Astrocyte of the cerebellum (primary cell): ENCODE measurements at regions not wholly inside any gene's neighbourhood (a gene's known extent, or its start where the extent isn't known, plus 50 kb on each side); places are given as distances from the start of the nearest gene placed in this dataset.
"Not testable (repeated sequence)": the region's sequence is repeated elsewhere in the genome, so short reads cannot be mapped to it uniquely, and the experiment has no call there.

ENCODE experiments used
- DNase-seq: peaks from one replicate; pipeline ENCODE4 v3.0.0-alpha.2; 2011; ENCODE audit warnings: low read depth
- H3K4me3 ChIP-seq: 2 replicates; pipeline ENCODE4 v1.5.1; 2011; ENCODE audit warnings: mild to moderate bottlenecking, low read depth, low read length, moderate library complexity
- in situ Hi-C: cut with HindIII; loops from 2 replicates; pipeline ENCODE4 v1.10.0; 2017; ENCODE audit warnings: low sequenced_read_pairs
- TF ChIP-seq, protein P1 (sequence below): IDR thresholded peaks from 2 replicates; pipeline ENCODE4 v1.5.1; 2012; ENCODE audit warnings: low read length, low read depth, moderate library complexity, mild to moderate bottlenecking; ENCODE audit errors: missing control alignments

DNA sequence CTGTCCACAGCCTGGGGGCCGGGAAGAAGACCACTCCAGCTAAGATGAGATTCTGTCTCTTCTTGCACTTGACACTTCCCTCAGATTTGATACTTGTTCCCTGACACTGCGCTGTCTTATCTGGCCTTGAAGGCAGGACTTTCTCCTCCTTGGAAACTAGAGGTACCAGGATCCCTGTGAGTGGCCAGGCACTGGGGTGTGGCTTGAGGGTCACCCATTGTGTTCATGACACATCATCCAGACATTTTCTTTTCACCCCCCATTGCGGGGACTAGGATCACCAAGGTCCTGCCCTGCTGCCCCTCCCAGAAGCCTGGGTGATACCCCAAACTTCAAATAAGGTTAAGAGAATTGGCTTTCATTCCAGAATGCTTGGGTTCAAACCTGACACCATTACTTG lies 103.3 kb downstream of the NDFIP1 start:
- H3K4me3 ChIP-seq, result no peak overlapping the region
- in situ Hi-C loops, result no loop called here
- DNase-seq, result no peak
- TF ChIP-seq, protein P1, sequence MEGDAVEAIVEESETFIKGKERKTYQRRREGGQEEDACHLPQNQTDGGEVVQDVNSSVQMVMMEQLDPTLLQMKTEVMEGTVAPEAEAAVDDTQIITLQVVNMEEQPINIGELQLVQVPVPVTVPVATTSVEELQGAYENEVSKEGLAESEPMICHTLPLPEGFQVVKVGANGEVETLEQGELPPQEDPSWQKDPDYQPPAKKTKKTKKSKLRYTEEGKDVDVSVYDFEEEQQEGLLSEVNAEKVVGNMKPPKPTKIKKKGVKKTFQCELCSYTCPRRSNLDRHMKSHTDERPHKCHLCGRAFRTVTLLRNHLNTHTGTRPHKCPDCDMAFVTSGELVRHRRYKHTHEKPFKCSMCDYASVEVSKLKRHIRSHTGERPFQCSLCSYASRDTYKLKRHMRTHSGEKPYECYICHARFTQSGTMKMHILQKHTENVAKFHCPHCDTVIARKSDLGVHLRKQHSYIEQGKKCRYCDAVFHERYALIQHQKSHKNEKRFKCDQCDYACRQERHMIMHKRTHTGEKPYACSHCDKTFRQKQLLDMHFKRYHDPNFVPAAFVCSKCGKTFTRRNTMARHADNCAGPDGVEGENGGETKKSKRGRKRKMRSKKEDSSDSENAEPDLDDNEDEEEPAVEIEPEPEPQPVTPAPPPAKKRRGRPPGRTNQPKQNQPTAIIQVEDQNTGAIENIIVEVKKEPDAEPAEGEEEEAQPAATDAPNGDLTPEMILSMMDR, result no peak

DNA sequence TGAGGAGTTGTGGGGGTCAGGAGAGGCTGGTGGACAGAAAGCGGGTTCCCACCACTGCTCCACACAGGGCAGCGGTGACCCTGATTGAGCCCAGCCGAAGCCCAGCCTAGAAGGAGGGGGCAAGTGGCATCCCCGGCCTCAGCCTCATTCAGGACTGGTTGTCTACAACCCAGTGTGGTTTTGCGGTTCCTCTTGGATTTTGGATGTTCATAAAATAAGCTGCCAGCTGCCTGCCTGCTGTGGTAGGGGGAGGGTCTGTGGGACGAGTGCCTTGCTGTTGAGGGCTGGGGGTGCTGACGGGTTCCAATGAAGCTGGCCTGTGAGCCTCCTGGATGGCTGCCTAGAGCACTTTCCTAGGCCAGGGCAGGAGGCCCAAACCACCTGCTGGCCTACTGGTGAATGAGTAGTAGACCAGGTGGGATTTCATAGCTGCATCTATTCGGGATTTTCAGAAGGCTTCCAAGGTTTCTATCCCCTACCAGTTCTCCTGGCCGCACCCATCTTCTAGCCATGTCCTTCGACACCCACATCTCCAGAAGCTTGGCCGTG lies 102.4 kb downstream of the NDFIP1 start:
- in situ Hi-C loops, result no loop called here
- no peak overlapping the region for H3K4me3 ChIP-seq
- DNase-seq, result no peak
- TF ChIP-seq, protein P1, result no peak

DNA sequence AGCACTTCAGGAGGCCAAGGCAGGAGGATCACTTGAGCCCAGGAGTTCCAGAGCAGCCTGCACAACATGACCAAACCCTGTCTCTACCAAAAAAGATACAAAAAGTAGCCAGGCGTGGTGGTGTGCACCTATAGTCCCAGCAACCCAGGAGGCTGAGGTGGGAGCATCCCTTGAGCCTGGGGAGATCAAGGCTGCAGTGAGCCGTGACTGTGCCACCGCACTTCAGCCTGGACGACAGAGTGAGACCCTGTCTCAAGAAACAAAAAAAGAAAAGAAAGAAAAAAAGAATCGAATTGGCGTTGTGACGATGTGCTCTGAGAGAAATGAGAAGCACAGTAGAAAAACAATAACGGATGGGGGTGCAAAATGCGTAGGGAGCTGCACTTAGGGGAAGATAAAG lies 101.4 kb downstream of the NDFIP1 start:
- DNase-seq, result no peak
- TF ChIP-seq, protein P1, result no peak
- in situ Hi-C loops, result no loop called here

DNA sequence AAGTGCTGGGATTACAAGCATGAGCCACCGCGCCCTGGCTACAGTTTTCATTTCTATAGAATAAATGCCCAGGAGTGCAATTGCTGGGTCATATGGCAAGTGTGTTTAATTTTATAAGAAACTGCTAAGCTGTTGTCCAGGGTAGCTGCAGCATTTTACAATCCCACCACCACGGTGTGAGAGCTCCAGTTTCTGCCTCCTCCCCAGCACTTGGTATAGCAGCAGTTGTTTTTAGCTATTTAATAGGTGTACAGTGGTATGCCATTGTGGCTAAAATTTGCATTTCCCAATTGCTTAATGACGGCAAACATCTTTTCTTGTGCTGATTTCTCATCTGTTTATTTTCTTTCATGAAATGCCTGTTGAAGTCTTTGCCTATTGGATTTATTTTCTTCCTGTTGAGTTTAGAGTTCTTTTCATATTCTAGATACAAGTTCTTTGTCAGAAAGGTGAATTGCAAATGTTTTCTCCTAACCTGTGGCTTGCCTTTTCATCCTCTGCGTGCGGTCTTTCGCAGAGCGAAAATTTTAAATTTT lies 100.3 kb downstream of the NDFIP1 start:
- in situ Hi-C loops, result no loop called here
- TF ChIP-seq, protein P1, result no peak
- no peak for DNase-seq
- no peak overlapping the region for H3K4me3 ChIP-seq

More for the DNA sequence above, 101.4 kb downstream of the NDFIP1 start:
- no peak overlapping the region for H3K4me3 ChIP-seq

DNA sequence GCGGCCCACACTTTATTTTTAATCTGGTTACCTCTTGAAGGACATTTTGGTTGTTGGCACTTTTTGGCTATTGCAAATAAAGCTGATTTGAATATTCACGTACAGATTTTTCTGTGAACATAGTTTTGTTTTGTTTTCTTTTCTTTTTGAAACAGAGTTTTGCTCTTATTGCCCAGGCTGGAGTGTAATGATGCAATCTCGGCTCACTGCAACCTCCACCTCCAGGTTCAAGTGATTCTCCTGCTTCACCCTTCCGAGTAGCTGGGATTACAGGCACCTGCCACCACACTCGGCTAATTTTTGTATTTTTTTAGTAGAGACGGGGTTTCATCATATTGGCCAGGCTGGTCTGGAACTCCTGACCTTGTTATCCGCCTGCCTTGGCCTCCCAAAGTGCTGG lies 99.7 kb downstream of the NDFIP1 start:
- DNase-seq, in situ Hi-C loops, H3K4me3 ChIP-seq: not testable (repeated sequence)

DNA sequence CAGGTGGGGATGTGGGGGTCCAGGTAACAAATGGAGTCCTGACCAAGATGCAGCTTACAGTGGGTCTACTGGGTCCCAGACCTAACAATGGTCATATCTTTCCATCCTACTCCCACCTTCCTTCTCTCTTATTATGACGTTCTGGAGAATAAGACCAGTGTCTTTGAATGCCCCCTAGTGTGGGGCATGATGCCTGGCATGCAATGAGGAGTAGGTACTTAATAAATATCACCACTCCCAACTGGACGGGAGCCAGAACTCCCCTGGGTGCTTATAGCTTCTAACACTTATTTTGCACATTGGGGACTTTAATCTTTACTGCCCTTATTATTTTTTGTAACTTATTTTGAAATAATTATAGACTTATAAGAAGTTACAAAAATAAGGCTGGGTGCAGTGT lies 98.2 kb downstream of the NDFIP1 start:
- no peak for DNase-seq
- in situ Hi-C loops, result no loop called here
- TF ChIP-seq, protein P1, result no peak

DNA sequence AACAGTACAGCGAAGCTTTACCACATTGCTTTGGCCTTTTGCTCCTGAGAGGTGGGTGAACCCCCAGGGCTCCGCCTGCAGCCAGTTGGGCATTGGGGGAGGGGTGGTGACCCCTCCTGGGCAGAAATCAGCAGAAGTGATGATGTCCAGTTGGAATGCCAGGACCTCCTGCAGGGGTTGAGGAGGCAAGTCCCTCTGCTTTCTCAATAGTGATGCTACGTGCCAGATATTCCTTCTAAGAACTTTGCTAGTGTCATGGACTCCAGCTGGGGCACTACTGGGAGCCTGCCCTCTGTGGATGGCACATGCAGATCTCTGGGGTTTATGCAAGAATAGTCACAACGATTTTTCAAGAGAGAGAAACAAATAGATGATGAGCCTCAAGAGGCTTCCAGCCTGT lies 95.6 kb downstream of the NDFIP1 start:
- H3K4me3 ChIP-seq, result no peak overlapping the region
- DNase-seq, result no peak
- TF ChIP-seq, protein P1, result no peak
- in situ Hi-C loops, result no loop called here

More for the DNA sequence above, 98.2 kb downstream of the NDFIP1 start:
- H3K4me3 ChIP-seq, result no peak overlapping the region
